GM12891 (cell line): ENCODE measurements at regions not wholly inside any gene's neighbourhood (a gene's known extent, or its start where the extent isn't known, plus 50 kb on each side); places are given as distances from the start of the nearest gene placed in this dataset.

Experiments
- POLR2A ChIP-seq: IDR thresholded peaks from 2 replicates; pipeline ENCODE4 v1.6.1; 2011; ENCODE audit warnings: low read depth, low read length, control low read depth
- POLR2AphosphoS5 ChIP-seq: IDR thresholded peaks from 2 replicates; pipeline ENCODE4 v1.6.1; 2011; ENCODE audit warnings: low read depth, low read length, control low read depth
- POU2F2 ChIP-seq: IDR thresholded peaks from 2 replicates; pipeline ENCODE4 v1.6.1; 2011; ENCODE audit warnings: low read depth, mild to moderate bottlenecking, control low read depth, low read length, moderate library complexity
- SPI1 ChIP-seq: IDR thresholded peaks from 2 replicates; pipeline ENCODE4 v1.6.1; 2011; ENCODE audit warnings: low read depth, low read length, control low read depth
- TAF1 ChIP-seq: IDR thresholded peaks from 2 replicates; pipeline ENCODE4 v1.6.1; 2011; ENCODE audit warnings: low read depth, low read length, control low read depth

DNA sequence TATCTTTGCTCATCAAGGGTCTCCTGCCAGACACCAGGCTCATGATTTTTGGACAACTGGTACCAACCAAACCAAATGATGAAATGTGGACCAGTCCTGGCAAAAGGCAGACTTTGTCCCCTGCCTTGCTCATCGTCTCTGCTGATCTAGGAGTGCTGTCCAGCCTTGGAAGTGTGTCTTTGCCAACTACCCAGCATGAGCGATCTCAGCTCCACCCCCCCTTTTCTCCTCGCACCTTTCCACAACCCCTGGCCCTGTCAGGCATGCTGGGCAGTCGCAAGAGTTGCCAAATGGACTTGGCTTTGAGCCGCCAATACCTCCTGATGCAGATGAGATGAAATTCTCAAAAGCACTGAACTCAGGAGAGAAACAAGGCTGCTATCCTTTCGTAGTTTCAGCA lies 174.3 kb downstream of the KCNA5 start:
- TF ChIP-seq POLR2A (no peak), POLR2AphosphoS5 (no peak), TAF1 (no peak), POU2F2 (no peak), SPI1 (no peak)
